Spleen (tissue), 7 donors: ENCODE measurements at regions not wholly inside any gene's neighbourhood (a gene's known extent, or its start where the extent isn't known, plus 50 kb on each side); places are given as distances from the start of the nearest gene placed in this dataset.

Experiments used
- POLR2A ChIP-seq, 3 donors: fragments of 450-650 bp; IDR thresholded peaks; one replicate each; pipeline ENCODE4 v1.5.1; 2017; ENCODE audit warnings: antibody characterized with exemption in 3 of 3, mild to moderate bottlenecking in 1 of 3
- POLR2AphosphoS5 ChIP-seq, 3 donors: sonication (generic); formaldehyde crosslinking; IDR thresholded peaks; one replicate each; pipeline ENCODE4 v1.5.1; 2017; ENCODE audit warnings: antibody characterized with exemption in 3 of 3
- TF ChIP-seq, protein P1 (sequence below), 11 experiments: fragments of 200-600 bp in 7 of 11; fragments of 450-650 bp in 4 of 11; sonication (generic) in 4 of 11; IDR thresholded peaks in 8 of 11; conservative IDR thresholded peaks in 3 of 11; 1 replicate in 7 of 11; 2 replicates in 4 of 11; pipeline versions ENCODE4 v1.4.0 to v1.8.0; 2016 to 2021; ENCODE audit warnings: antibody characterized with exemption in 11 of 11, inconsistent platforms in 4 of 11, mild to moderate bottlenecking in 1 of 11
- donor health status: DM: no; HTN: no; CAD: no; lungs with moderate emphysema.
- donor health status: DM: no; HTN: no; CAD: no.
- donor health status: DM: no; HTN: no; CAD: no.

DNA sequence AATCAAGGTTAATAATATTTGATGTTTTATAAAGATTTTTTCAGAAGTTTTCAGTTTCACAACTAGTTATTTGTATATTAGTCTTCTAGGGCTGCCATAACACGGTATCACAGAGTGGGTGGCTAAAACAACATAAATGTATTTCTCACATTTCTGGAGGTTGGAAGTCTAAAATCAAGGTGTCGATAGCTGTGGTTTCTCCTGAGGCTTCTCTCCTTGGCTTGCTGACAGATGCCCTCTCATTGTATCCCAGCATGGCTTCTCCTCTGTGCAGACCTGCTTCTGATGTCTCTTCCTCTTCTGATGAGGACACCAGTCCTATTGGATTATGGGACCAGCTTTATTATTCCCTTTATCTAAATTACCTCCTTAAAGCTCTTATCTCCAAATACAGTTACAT is 1456.6 kb downstream of the STIM2 start:
- TF ChIP-seq, protein P1, sequence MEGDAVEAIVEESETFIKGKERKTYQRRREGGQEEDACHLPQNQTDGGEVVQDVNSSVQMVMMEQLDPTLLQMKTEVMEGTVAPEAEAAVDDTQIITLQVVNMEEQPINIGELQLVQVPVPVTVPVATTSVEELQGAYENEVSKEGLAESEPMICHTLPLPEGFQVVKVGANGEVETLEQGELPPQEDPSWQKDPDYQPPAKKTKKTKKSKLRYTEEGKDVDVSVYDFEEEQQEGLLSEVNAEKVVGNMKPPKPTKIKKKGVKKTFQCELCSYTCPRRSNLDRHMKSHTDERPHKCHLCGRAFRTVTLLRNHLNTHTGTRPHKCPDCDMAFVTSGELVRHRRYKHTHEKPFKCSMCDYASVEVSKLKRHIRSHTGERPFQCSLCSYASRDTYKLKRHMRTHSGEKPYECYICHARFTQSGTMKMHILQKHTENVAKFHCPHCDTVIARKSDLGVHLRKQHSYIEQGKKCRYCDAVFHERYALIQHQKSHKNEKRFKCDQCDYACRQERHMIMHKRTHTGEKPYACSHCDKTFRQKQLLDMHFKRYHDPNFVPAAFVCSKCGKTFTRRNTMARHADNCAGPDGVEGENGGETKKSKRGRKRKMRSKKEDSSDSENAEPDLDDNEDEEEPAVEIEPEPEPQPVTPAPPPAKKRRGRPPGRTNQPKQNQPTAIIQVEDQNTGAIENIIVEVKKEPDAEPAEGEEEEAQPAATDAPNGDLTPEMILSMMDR (IDR thresholded peaks at IDR 0.05 in 8 of 11, conservative IDR thresholded peaks at IDR 0.05 in 3 of 11): no peak
- no peak for TF ChIP-seq POLR2A (IDR thresholded peaks at IDR 0.05)
- TF ChIP-seq POLR2AphosphoS5 (IDR thresholded peaks at IDR 0.05): no peak
